Transverse colon (tissue), 4 donors: ENCODE measurements at regions not wholly inside any gene's neighbourhood (a gene's known extent, or its start where the extent isn't known, plus 50 kb on each side); places are given as distances from the start of the nearest gene placed in this dataset.

ENCODE experiments used
- DNase-seq: peaks from one replicate; pipeline ENCODE4 v3.0.0-alpha.2; 2019
- H3K27ac ChIP-seq, 4 donors: fragments of 200-600 bp; sonication (generic); 2 replicates each; pipeline ENCODE4 v1.5.1; 2016 to 2018; ENCODE audit warnings: inconsistent platforms in 4 of 4
- H3K27me3 ChIP-seq: fragments of 200-600 bp; sonication (generic); 2 replicates; pipeline ENCODE4 v1.5.1; 2017; ENCODE audit warnings: inconsistent platforms
- H3K36me3 ChIP-seq, 4 donors: fragments of 200-600 bp; sonication (generic); 2 replicates each; pipeline ENCODE4 v1.5.1; 2017 to 2019; ENCODE audit warnings: inconsistent platforms in 4 of 4
- H3K4me1 ChIP-seq, 4 donors: fragments of 200-600 bp; sonication (generic); 2 replicates each; pipeline ENCODE4 v1.5.1; 2017 to 2020; ENCODE audit warnings: inconsistent platforms in 4 of 4
- H3K4me3 ChIP-seq, 4 donors: fragments of 200-600 bp; sonication (generic); 1 replicate in 1 of 4; 2 replicates in 3 of 4; pipeline versions ENCODE4 v1.5.1 to v1.6.1; 2017 to 2019; ENCODE audit warnings: inconsistent platforms in 4 of 4
- H3K9me3 ChIP-seq, 2 donors: fragments of 200-600 bp; sonication (generic); 2 replicates each; pipeline ENCODE4 v1.5.1; 2017 to 2019; ENCODE audit warnings: inconsistent platforms in 2 of 2
- CTCF ChIP-seq, 5 experiments: fragments of 200-600 bp in 3 of 5; fragments of 450-650 bp in 2 of 5; sonication (generic) in 3 of 5; IDR thresholded peaks; 1 replicate in 2 of 5; 2 replicates in 3 of 5; pipeline ENCODE4 v1.5.1; 2016 to 2017; ENCODE audit warnings: antibody characterized with exemption in 5 of 5, inconsistent platforms in 3 of 5, mild to moderate bottlenecking in 2 of 5, moderate library complexity in 1 of 5
- EP300 ChIP-seq: sonication (generic); formaldehyde crosslinking; IDR thresholded peaks from one replicate; pipeline ENCODE4 v1.6.1; 2017; ENCODE audit warnings: antibody characterized with exemption, low read depth
- POLR2A ChIP-seq: fragments of 450-650 bp; IDR thresholded peaks from one replicate; pipeline ENCODE4 v1.6.1; 2016; ENCODE audit warnings: antibody characterized with exemption, mild to moderate bottlenecking, moderate library complexity
- POLR2AphosphoS5 ChIP-seq, 3 donors: sonication (generic); formaldehyde crosslinking; IDR thresholded peaks; one replicate each; pipeline ENCODE4 v1.6.1; 2016; ENCODE audit warnings: antibody characterized with exemption in 3 of 3
- WGBS, 2 donors: methylation state at CpG; one replicate each; pipeline ENCODE4 v1.1.5; 2018; ENCODE audit warnings: low coverage in 1 of 2; 5-methylcytosine and 5-hydroxymethylcytosine counted together
- in situ Hi-C, 4 donors: fragments of 200-750 bp; cut with MboI; loops; one replicate each; pipeline versions ENCODE4 v1.15.0 to v1.15.1; 2017; ENCODE audit warnings: low sequenced_read_pairs in 3 of 4, low pct_ligation_motif_present in 1 of 4, low pct_unique_long_range_greater_than_20kb in 1 of 4
- intact Hi-C: fragments of 100-400 bp; cut with DNase I; formaldehyde crosslinking; loops from one replicate; pipeline ENCODE4 v1.15.1; 2023; ENCODE audit warnings: low total_unique reads

- H3K9me3 ChIP-seq, result no peaks in the 10 kb centered on the region
- no peaks in the 10 kb centered on the region for H3K27me3 ChIP-seq
- WGBS, 2 donors, result 25 to 39% methylated on average over 2 to 3 of the region's 3 CpGs
- H3K4me1 ChIP-seq, result peaks cover 3 to 22% (median 8%) of the 10 kb centered on the region in 4 donors
- TF ChIP-seq POLR2AphosphoS5 (IDR thresholded peaks at IDR 0.05) (no peak), EP300 (no peak), CTCF (IDR thresholded peaks at IDR 0.05) (no peak), POLR2A (no peak)
- H3K36me3 ChIP-seq, result no peaks in the 10 kb centered on the region
- peak overlapping the region; percentile 14 to 54 (median 30) for H3K27ac ChIP-seq
- DNase-seq, result no peak
- no peak overlapping the region for H3K4me3 ChIP-seq
- in situ Hi-C loops (no loop called here), intact Hi-C loops (no loop called here)
Measured at GRCh38 chr12:19988459-19988873, 379.9 kb upstream of the PDE3A start.

DNA sequence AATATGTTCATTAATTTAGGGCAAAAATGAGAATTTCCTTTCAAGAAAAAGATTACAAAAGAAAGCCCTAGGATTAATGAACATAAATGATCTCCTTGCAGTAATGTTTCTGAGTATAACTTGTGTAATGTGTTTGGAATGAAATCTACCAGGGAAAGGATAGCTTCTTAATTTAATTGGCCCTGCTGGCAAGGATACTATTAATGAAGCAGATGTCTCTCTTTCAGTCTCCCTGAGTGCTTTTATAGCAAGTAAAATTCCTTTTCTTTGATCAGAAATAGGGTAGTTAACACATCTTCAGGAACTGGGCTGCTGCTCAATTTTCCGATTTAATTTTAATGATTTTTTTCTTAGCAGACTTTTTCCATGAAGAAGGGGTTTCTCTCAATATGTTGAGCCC, 379.4 kb upstream of the PDE3A start:
- no peaks in the 10 kb centered on the region for H3K36me3 ChIP-seq
- TF ChIP-seq POLR2AphosphoS5 (IDR thresholded peaks at IDR 0.05), result no peak
- TF ChIP-seq POLR2A, result no peak
- TF ChIP-seq CTCF (IDR thresholded peaks at IDR 0.05), result no peak
- TF ChIP-seq EP300, result no peak
- no peaks in the 10 kb centered on the region for H3K9me3 ChIP-seq
- intact Hi-C loops, result no loop called here
- in situ Hi-C loops, result no loop called here
- H3K4me3 ChIP-seq, result no peak overlapping the region
- H3K27ac ChIP-seq, result peak overlapping the region; percentile 14 to 54 (median 30)
- no peaks in the 10 kb centered on the region for H3K27me3 ChIP-seq
- peaks cover 3 to 22% (median 8%) of the 10 kb centered on the region in 4 donors for H3K4me1 ChIP-seq
- DNase-seq, result no peak
- WGBS, 2 donors, result 63 to 80% methylated on average over 1 of the region's 1 CpG

GRCh38 chr12:19991146-19991545, 377.2 kb upstream of the PDE3A start:
- no peak for TF ChIP-seq CTCF (IDR thresholded peaks at IDR 0.05)
- no peak for TF ChIP-seq POLR2AphosphoS5 (IDR thresholded peaks at IDR 0.05)
- no peak for TF ChIP-seq POLR2A
- no peak for TF ChIP-seq EP300
- Histone ChIP-seq H3K4me1 (peaks cover 3 to 22% (median 8%) of the 10 kb centered on the region in 4 donors), H3K27ac (no peak overlapping the region), H3K9me3 (no peaks in the 10 kb centered on the region), H3K27me3 (no peaks in the 10 kb centered on the region), H3K4me3 (no peak overlapping the region), H3K36me3 (no peaks in the 10 kb centered on the region)
- DNase-seq, result no peak
- 83 to 88% methylated on average over 3 of the region's 3 CpGs for WGBS, 2 donors
- in situ Hi-C loops, result no loop called here
- intact Hi-C loops, result no loop called here

GRCh38 chr12:19992311-19992710, 376.0 kb upstream of the PDE3A start:
- Histone ChIP-seq H3K36me3 (no peaks in the 10 kb centered on the region), H3K9me3 (no peaks in the 10 kb centered on the region), H3K4me1 (peaks cover 3 to 22% (median 8%) of the 10 kb centered on the region in 4 donors), H3K27me3 (no peaks in the 10 kb centered on the region), H3K27ac (no peak overlapping the region), H3K4me3 (no peak overlapping the region)
- 24 to 45% methylated on average over 2 of the region's 2 CpGs for WGBS, 2 donors
- in situ Hi-C loops, result no loop called here
- intact Hi-C loops, result no loop called here
- peak; percentile 33 for DNase-seq
- TF ChIP-seq CTCF (IDR thresholded peaks at IDR 0.05) (no peak), POLR2A (no peak), EP300 (no peak), POLR2AphosphoS5 (IDR thresholded peaks at IDR 0.05) (no peak)
